HAP-1 (cell line): ENCODE measurements at regions not wholly inside any gene's neighbourhood (a gene's known extent, or its start where the extent isn't known, plus 50 kb on each side); places are given as distances from the start of the nearest gene placed in this dataset.
"Not testable (repeated sequence)": the region's sequence is repeated elsewhere in the genome, so short reads cannot be mapped to it uniquely, and the experiment has no call there.

Source experiments
- DNase-seq, 2 experiments: peaks; one replicate each; pipeline ENCODE4 v3.0.0-alpha.2; 2016 to 2020; ENCODE audit warnings: low spot score in 2 of 2
- H3K27me3 ChIP-seq: fragments of 250-450 bp; sonication (Bioruptor Pico); 2 replicates; pipeline ENCODE4 v1.5.1; 2020; ENCODE audit warnings: low read depth, mild to moderate bottlenecking, moderate library complexity
- H3K36me3 ChIP-seq: fragments of 250-450 bp; sonication (Bioruptor Pico); replicated peaks from 2 replicates; pipeline ENCODE4 v1.5.1; 2020; ENCODE audit warnings: mild to moderate bottlenecking
- H3K4me1 ChIP-seq: fragments of 250-450 bp; sonication (Bioruptor Pico); 2 replicates; pipeline ENCODE4 v1.5.1; 2020; ENCODE audit warnings: mild to moderate bottlenecking
- H3K4me3 ChIP-seq: fragments of 250-450 bp; sonication (Bioruptor Pico); 2 replicates; pipeline ENCODE4 v1.5.1; 2020; ENCODE audit warnings: mild to moderate bottlenecking, moderate library complexity
- H3K9me3 ChIP-seq: fragments of 250-450 bp; sonication (Bioruptor Pico); 2 replicates; pipeline ENCODE4 v1.5.1; 2020; ENCODE audit warnings: mild to moderate bottlenecking, moderate library complexity
- in situ Hi-C: fragments of 300-500 bp; cut with MboI; formaldehyde crosslinking; loops from 3 replicates; pipeline ENCODE4 v1.14.3; 2020; ENCODE audit warnings: low sequenced_read_pairs, inconsistent platforms, mixed read lengths

- H3K4me1 ChIP-seq: no peaks in the 10 kb centered on the region
- H3K36me3 ChIP-seq: no peaks in the 10 kb centered on the region
- no peaks in the 10 kb centered on the region for H3K27me3 ChIP-seq
- H3K9me3 ChIP-seq: no peaks in the 10 kb centered on the region
- in situ Hi-C loops: no loop called here
- no peak for DNase-seq
- no peak overlapping the region for H3K4me3 ChIP-seq
Measured at GRCh38 chr17:16875662-16876061, 96.3 kb downstream of the TNFRSF13B start.

GRCh38 chr17:16874216-16874615 lies 97.7 kb downstream of the TNFRSF13B start:
- not testable (repeated sequence) for H3K27me3 ChIP-seq, H3K36me3 ChIP-seq, H3K9me3 ChIP-seq, H3K4me3 ChIP-seq, DNase-seq, H3K4me1 ChIP-seq
- in situ Hi-C loops: loop anchor here (25.0 kb wide), 1 partner anchor 312 kb away; the partner anchor contains the start of gene ZNF287

- H3K27me3 ChIP-seq: no peaks in the 10 kb centered on the region
- DNase-seq: peak; percentile 16 to 76
- no peaks in the 10 kb centered on the region for H3K4me1 ChIP-seq
- no peak overlapping the region for H3K4me3 ChIP-seq
- no peaks in the 10 kb centered on the region for H3K36me3 ChIP-seq
- in situ Hi-C loops: loop anchor here (25.0 kb wide), 1 partner anchor 311 kb away; the partner anchor contains the start of gene ZNF287
- no peaks in the 10 kb centered on the region for H3K9me3 ChIP-seq
Measured at GRCh38 chr17:16873174-16874035, 98.5 kb downstream of the TNFRSF13B start.

- no peak for DNase-seq
- no peaks in the 10 kb centered on the region for H3K27me3 ChIP-seq
- in situ Hi-C loops: loop anchor here (25.0 kb wide), 1 partner anchor 310 kb away; the partner anchor contains the start of gene ZNF287
- H3K4me1 ChIP-seq: no peaks in the 10 kb centered on the region
- no peaks in the 10 kb centered on the region for H3K36me3 ChIP-seq
- H3K9me3 ChIP-seq: no peaks in the 10 kb centered on the region
- H3K4me3 ChIP-seq: no peak overlapping the region
Measured at GRCh38 chr17:16872351-16873173, 99.4 kb downstream of the TNFRSF13B start.

GRCh38 chr17:16871446-16872190 lies 100.3 kb downstream of the TNFRSF13B start:
- not testable (repeated sequence) for H3K4me3 ChIP-seq, DNase-seq, H3K36me3 ChIP-seq, H3K9me3 ChIP-seq, H3K27me3 ChIP-seq, H3K4me1 ChIP-seq
- in situ Hi-C loops: loop anchor here (25.0 kb wide), 1 partner anchor 309 kb away; the partner anchor contains the start of gene ZNF287

GRCh38 chr17:16870253-16871245 lies 101.4 kb downstream of the TNFRSF13B start:
- Histone ChIP-seq H3K27me3 (no peaks in the 10 kb centered on the region), H3K9me3 (no peaks in the 10 kb centered on the region), H3K36me3 (no peaks in the 10 kb centered on the region), H3K4me3 (no peak overlapping the region), H3K4me1 (no peaks in the 10 kb centered on the region)
- in situ Hi-C loops: loop anchor here (25.0 kb wide), 1 partner anchor 308 kb away; the partner anchor contains the start of gene ZNF287
- DNase-seq: no peak

- not testable (repeated sequence) for H3K27me3 ChIP-seq, H3K4me3 ChIP-seq, H3K9me3 ChIP-seq, DNase-seq, H3K4me1 ChIP-seq, H3K36me3 ChIP-seq
- in situ Hi-C loops: loop anchor here (25.0 kb wide), 1 partner anchor 307 kb away; the partner anchor contains the start of gene ZNF287
Measured at GRCh38 chr17:16869531-16870252, 102.2 kb downstream of the TNFRSF13B start.

- H3K36me3 ChIP-seq, DNase-seq, H3K9me3 ChIP-seq, H3K4me1 ChIP-seq, H3K4me3 ChIP-seq, H3K27me3 ChIP-seq: not testable (repeated sequence)
- in situ Hi-C loops: loop anchor here (25.0 kb wide), 1 partner anchor 306 kb away; the partner anchor contains the start of gene ZNF287
Measured at GRCh38 chr17:16868616-16869015, 103.3 kb downstream of the TNFRSF13B start.

GRCh38 chr17:16867545-16867944 lies 104.4 kb downstream of the TNFRSF13B start:
- H3K4me1 ChIP-seq, H3K36me3 ChIP-seq, H3K4me3 ChIP-seq, H3K27me3 ChIP-seq, H3K9me3 ChIP-seq, DNase-seq: not testable (repeated sequence)
- in situ Hi-C loops: loop anchor here (25.0 kb wide), 1 partner anchor 305 kb away; the partner anchor contains the start of gene ZNF287

GRCh38 chr17:16866841-16867240 lies 105.1 kb downstream of the TNFRSF13B start:
- not testable (repeated sequence) for H3K4me3 ChIP-seq, H3K9me3 ChIP-seq, H3K27me3 ChIP-seq, DNase-seq, H3K4me1 ChIP-seq, H3K36me3 ChIP-seq
- in situ Hi-C loops: loop anchor here (25.0 kb wide), 1 partner anchor 305 kb away; the partner anchor contains the start of gene ZNF287

GRCh38 chr17:16866436-16866835 lies 105.5 kb downstream of the TNFRSF13B start:
- H3K4me1 ChIP-seq: no peaks in the 10 kb centered on the region
- DNase-seq: no peak
- no peak overlapping the region for H3K4me3 ChIP-seq
- no peaks in the 10 kb centered on the region for H3K36me3 ChIP-seq
- no peaks in the 10 kb centered on the region for H3K9me3 ChIP-seq
- no peaks in the 10 kb centered on the region for H3K27me3 ChIP-seq
- in situ Hi-C loops: loop anchor here (25.0 kb wide), 1 partner anchor 304 kb away; the partner anchor contains the start of gene ZNF287

- H3K9me3 ChIP-seq, H3K4me1 ChIP-seq, H3K4me3 ChIP-seq, DNase-seq, H3K27me3 ChIP-seq, H3K36me3 ChIP-seq: not testable (repeated sequence)
- in situ Hi-C loops: loop anchor here (25.0 kb wide), 1 partner anchor 303 kb away; the partner anchor contains the start of gene ZNF287
Measured at GRCh38 chr17:16865704-16866103, 106.2 kb downstream of the TNFRSF13B start.
